ENCODE measurements at regions not wholly inside any gene's neighbourhood (a gene's known extent, or its start where the extent isn't known, plus 50 kb on each side); places are given as distances from the start of the nearest gene placed in this dataset.

GRCh38 chr19:28578786-28579505 is 634.0 kb downstream of the UQCRFS1 start:
- Histone ChIP-seq H3K9me3 (no peaks in the 10 kb centered on the region), H3K4me1 (no peaks in the 10 kb centered on the region), H3K4me3 (no peak overlapping the region), H3K27me3 (peaks cover 0 to 10% (median 0%) of the 10 kb centered on the region in 7 donors), H3K36me3 (no peaks in the 10 kb centered on the region), H3K27ac (no peak overlapping the region)
- WGBS, 2 donors: 87 to 88% methylated on average over 6 of the region's 6 CpGs
- TF ChIP-seq CTCF (IDR thresholded peaks at IDR 0.05): no peak
- no peak for DNase-seq
- ATAC-seq: no peak
- intact Hi-C loops (cut with DNase I): no loop called here

GRCh38 chr19:28578208-28578607 is 634.7 kb downstream of the UQCRFS1 start:
- WGBS, 2 donors: 87 to 89% methylated on average over 8 of the region's 8 CpGs
- Histone ChIP-seq H3K27ac (no peak overlapping the region), H3K4me1 (no peaks in the 10 kb centered on the region), H3K4me3 (no peak overlapping the region), H3K27me3 (peaks cover 0 to 12% (median 0%) of the 10 kb centered on the region in 7 donors), H3K9me3 (no peaks in the 10 kb centered on the region), H3K36me3 (no peaks in the 10 kb centered on the region)
- DNase-seq (no peak), ATAC-seq (no peak)
- intact Hi-C loops (cut with DNase I): no loop called here
- TF ChIP-seq CTCF (IDR thresholded peaks at IDR 0.05): no peak

GRCh38 chr19:28577666-28578065 is 635.3 kb downstream of the UQCRFS1 start:
- WGBS, 2 donors: 68 to 74% methylated on average over 6 of the region's 6 CpGs
- Histone ChIP-seq H3K27me3 (peaks cover 0 to 14% (median 0%) of the 10 kb centered on the region in 7 donors), H3K27ac (no peak overlapping the region), H3K4me1 (no peaks in the 10 kb centered on the region), H3K9me3 (no peaks in the 10 kb centered on the region), H3K4me3 (no peak overlapping the region), H3K36me3 (no peaks in the 10 kb centered on the region)
- DNase-seq (no peak), ATAC-seq (no peak)
- intact Hi-C loops (cut with DNase I): no loop called here
- TF ChIP-seq CTCF (IDR thresholded peaks at IDR 0.05): no peak

- 70 to 75% methylated on average over 2 of the region's 2 CpGs for WGBS, 2 donors
- Histone ChIP-seq H3K4me1 (no peaks in the 10 kb centered on the region), H3K27me3 (peaks cover 0 to 14% (median 0%) of the 10 kb centered on the region in 7 donors), H3K4me3 (no peak overlapping the region), H3K36me3 (no peaks in the 10 kb centered on the region), H3K27ac (no peak overlapping the region), H3K9me3 (no peaks in the 10 kb centered on the region)
- no peak for DNase-seq
- TF ChIP-seq CTCF (IDR thresholded peaks at IDR 0.05): no peak
- intact Hi-C loops (cut with DNase I): no loop called here
- ATAC-seq: no peak
Observed at GRCh38 chr19:28577233-28577632, 635.7 kb downstream of the UQCRFS1 start.

Measured in heart right ventricle (tissue), 16 donors.